Activated CD4-positive, alpha-beta T cell treated with anti-CD3 and anti-CD28 coated beads for 36 hours (primary cell): ENCODE measurements at regions not wholly inside any gene's neighbourhood (a gene's known extent, or its start where the extent isn't known, plus 50 kb on each side); places are given as distances from the start of the nearest gene placed in this dataset.

Experiments
- ATAC-seq: fragments of 200-7000 bp; cut with Tn5 transposase; one replicate; pipeline ENCODE4 v1.10.0; 2021; ENCODE audit warnings: mild to moderate bottlenecking, moderate library complexity
- CTCF ChIA-PET: fragments of 350-600 bp; sonication (Branson Sonifier 250); formaldehyde crosslinking; loops from one replicate; lab custom pipeline; 2021; ENCODE audit warnings: antibody characterized with exemption; lab: Charles Lee
- POLR2A ChIA-PET: fragments of 350-600 bp; sonication (Branson Sonifier 250); formaldehyde crosslinking; loops from one replicate; lab custom pipeline; 2021; ENCODE audit warnings: antibody characterized with exemption, inconsistent platforms; lab: Charles Lee
- DNase-seq: peaks from one replicate; pipeline ENCODE4 v3.0.0-alpha.2; 2020
- H3K27ac Mint-ChIP-seq: one replicate; pipeline ENCODE4 v1.8.0; 2021; ENCODE audit warnings: mixed read lengths
- H3K27me3 Mint-ChIP-seq: one replicate; pipeline ENCODE4 v1.8.0; 2021; ENCODE audit warnings: mixed read lengths
- H3K36me3 Mint-ChIP-seq: one replicate; pipeline ENCODE4 v1.8.0; 2021; ENCODE audit warnings: low read depth, mixed read lengths
- H3K4me1 Mint-ChIP-seq: one replicate; pipeline ENCODE4 v1.8.0; 2021; ENCODE audit warnings: mixed read lengths
- H3K4me3 Mint-ChIP-seq: one replicate; pipeline ENCODE4 v1.8.0; 2021; ENCODE audit warnings: mild to moderate bottlenecking, moderate library complexity, mixed read lengths
- H3K9me3 Mint-ChIP-seq: one replicate; pipeline ENCODE4 v1.8.0; 2021; ENCODE audit warnings: low read depth, mixed read lengths
- intact Hi-C, 2 experiments: fragments of 100-400 bp; cut with DNase I in 1 of 2; cut with micrococcal nuclease in 1 of 2; formaldehyde crosslinking; loops; one replicate each; pipeline versions ENCODE4 v1.14.2 to v1.15.1; 2022 to 2024; cut with DNase I, micrococcal nuclease

- Mint-ChIP-seq H3K27ac (no peak overlapping the region), H3K9me3 (peaks cover 4% of the 10 kb centered on the region), H3K4me1 (no peaks in the 10 kb centered on the region), H3K27me3 (no peaks in the 10 kb centered on the region), H3K4me3 (no peak overlapping the region), H3K36me3 (no peaks in the 10 kb centered on the region)
- POLR2A ChIA-PET: no interaction called here
- CTCF ChIA-PET: no interaction called here
- DNase-seq (no peak), ATAC-seq (no peak)
- intact Hi-C loops: no loop called here
Measured at GRCh38 chr2:123095219-123095835, 929.8 kb upstream of the CNTNAP5 start.

- no peak overlapping the region for H3K27ac Mint-ChIP-seq
- POLR2A ChIA-PET: no interaction called here
- CTCF ChIA-PET: no interaction called here
- ATAC-seq (no peak), DNase-seq (no peak)
- no peaks in the 10 kb centered on the region for H3K4me1 Mint-ChIP-seq
- H3K9me3 Mint-ChIP-seq: peaks cover 2% of the 10 kb centered on the region
- H3K4me3 Mint-ChIP-seq: no peak overlapping the region
- intact Hi-C loops: no loop called here
- no peaks in the 10 kb centered on the region for H3K27me3 Mint-ChIP-seq
- no peaks in the 10 kb centered on the region for H3K36me3 Mint-ChIP-seq
Measured at GRCh38 chr2:123098619-123099018, 926.5 kb upstream of the CNTNAP5 start.

GRCh38 chr2:123101434-123101833 lies 923.7 kb upstream of the CNTNAP5 start:
- intact Hi-C loops: no loop called here
- POLR2A ChIA-PET: no interaction called here
- no peak overlapping the region for H3K4me3 Mint-ChIP-seq
- no peak overlapping the region for H3K27ac Mint-ChIP-seq
- H3K36me3 Mint-ChIP-seq: no peaks in the 10 kb centered on the region
- CTCF ChIA-PET: no interaction called here
- ATAC-seq (no peak), DNase-seq (no peak)
- H3K27me3 Mint-ChIP-seq: no peaks in the 10 kb centered on the region
- no peaks in the 10 kb centered on the region for H3K4me1 Mint-ChIP-seq
- H3K9me3 Mint-ChIP-seq: peaks cover 2% of the 10 kb centered on the region

GRCh38 chr2:123103902-123104301 lies 921.2 kb upstream of the CNTNAP5 start:
- ChIA-PET POLR2A (no interaction called here), CTCF (no interaction called here)
- Mint-ChIP-seq H3K36me3 (no peaks in the 10 kb centered on the region), H3K9me3 (peaks cover 2% of the 10 kb centered on the region), H3K27ac (no peak overlapping the region), H3K4me3 (no peak overlapping the region), H3K4me1 (no peaks in the 10 kb centered on the region), H3K27me3 (no peaks in the 10 kb centered on the region)
- ATAC-seq: no peak
- DNase-seq: no peak
- intact Hi-C loops: no loop called here

- H3K27ac Mint-ChIP-seq: no peak overlapping the region
- no peaks in the 10 kb centered on the region for H3K4me1 Mint-ChIP-seq
- no peaks in the 10 kb centered on the region for H3K36me3 Mint-ChIP-seq
- DNase-seq (no peak), ATAC-seq (no peak)
- H3K4me3 Mint-ChIP-seq: no peak overlapping the region
- CTCF ChIA-PET: no interaction called here
- intact Hi-C loops: no loop called here
- no peaks in the 10 kb centered on the region for H3K27me3 Mint-ChIP-seq
- POLR2A ChIA-PET: no interaction called here
- H3K9me3 Mint-ChIP-seq: peaks cover 3% of the 10 kb centered on the region
Measured at GRCh38 chr2:123116595-123116994, 908.5 kb upstream of the CNTNAP5 start.

- no peaks in the 10 kb centered on the region for H3K36me3 Mint-ChIP-seq
- H3K4me3 Mint-ChIP-seq: no peak overlapping the region
- H3K4me1 Mint-ChIP-seq: no peaks in the 10 kb centered on the region
- H3K27ac Mint-ChIP-seq: no peak overlapping the region
- ATAC-seq (no peak), DNase-seq (no peak)
- CTCF ChIA-PET: no interaction called here
- intact Hi-C loops: no loop called here
- POLR2A ChIA-PET: no interaction called here
- peaks cover 10% of the 10 kb centered on the region for H3K9me3 Mint-ChIP-seq
- H3K27me3 Mint-ChIP-seq: no peaks in the 10 kb centered on the region
Measured at GRCh38 chr2:123127236-123127635, 897.9 kb upstream of the CNTNAP5 start.

GRCh38 chr2:123128951-123129350 lies 896.1 kb upstream of the CNTNAP5 start:
- H3K36me3 Mint-ChIP-seq: no peaks in the 10 kb centered on the region
- intact Hi-C loops: no loop called here
- POLR2A ChIA-PET: interaction anchor here (0.6 kb wide), 1 partner anchor 38 kb away, joined by 8 read pairs; no protein-coding TSS in a partner anchor

GRCh38 chr2:123136419-123136818 lies 888.7 kb upstream of the CNTNAP5 start:
- ChIA-PET CTCF (interaction anchor here (1.0 kb wide), 1 partner anchor 9 kb away, joined by 4 read pairs; no protein-coding TSS in a partner anchor), POLR2A (no interaction called here)
- Mint-ChIP-seq H3K27ac (no peak overlapping the region), H3K4me1 (no peaks in the 10 kb centered on the region), H3K4me3 (no peak overlapping the region), H3K9me3 (peaks cover 11% of the 10 kb centered on the region), H3K27me3 (no peaks in the 10 kb centered on the region), H3K36me3 (no peaks in the 10 kb centered on the region)
- intact Hi-C loops: no loop called here
- no peak for DNase-seq
- ATAC-seq: no peak

More at GRCh38 chr2:123128951-123129350, 896.1 kb upstream of the CNTNAP5 start:
- Mint-ChIP-seq H3K9me3 (peaks cover 11% of the 10 kb centered on the region), H3K4me3 (no peak overlapping the region), H3K4me1 (no peaks in the 10 kb centered on the region), H3K27ac (no peak overlapping the region), H3K27me3 (no peaks in the 10 kb centered on the region)
- DNase-seq: no peak
- CTCF ChIA-PET: no interaction called here
- ATAC-seq: no peak

- Mint-ChIP-seq H3K27me3 (no peaks in the 10 kb centered on the region), H3K36me3 (no peaks in the 10 kb centered on the region), H3K27ac (no peak overlapping the region), H3K4me1 (no peaks in the 10 kb centered on the region), H3K4me3 (no peak overlapping the region), H3K9me3 (peaks cover 13% of the 10 kb centered on the region)
- POLR2A ChIA-PET: no interaction called here
- no peak for ATAC-seq
- CTCF ChIA-PET: no interaction called here
- intact Hi-C loops: no loop called here
- DNase-seq: no peak
Measured at GRCh38 chr2:123144082-123144481, 881.0 kb upstream of the CNTNAP5 start.

- Mint-ChIP-seq H3K4me3 (no peak overlapping the region), H3K27me3 (no peaks in the 10 kb centered on the region), H3K36me3 (no peaks in the 10 kb centered on the region), H3K27ac (no peak overlapping the region), H3K4me1 (no peaks in the 10 kb centered on the region), H3K9me3 (peaks cover 7% of the 10 kb centered on the region)
- DNase-seq: no peak
- ATAC-seq: no peak
- intact Hi-C loops: no loop called here
- ChIA-PET POLR2A (no interaction called here), CTCF (no interaction called here)
Measured at GRCh38 chr2:123153041-123153440, 872.0 kb upstream of the CNTNAP5 start.

GRCh38 chr2:123154195-123154594 lies 870.9 kb upstream of the CNTNAP5 start:
- no peaks in the 10 kb centered on the region for H3K27me3 Mint-ChIP-seq
- ATAC-seq: no peak
- intact Hi-C loops: no loop called here
- DNase-seq: no peak
- H3K27ac Mint-ChIP-seq: no peak overlapping the region
- H3K4me3 Mint-ChIP-seq: no peak overlapping the region
- POLR2A ChIA-PET: no interaction called here
- CTCF ChIA-PET: no interaction called here
- no peaks in the 10 kb centered on the region for H3K4me1 Mint-ChIP-seq
- H3K9me3 Mint-ChIP-seq: peaks cover 7% of the 10 kb centered on the region
- no peaks in the 10 kb centered on the region for H3K36me3 Mint-ChIP-seq

GRCh38 chr2:123157016-123157415 lies 868.1 kb upstream of the CNTNAP5 start:
- H3K27me3 Mint-ChIP-seq: no peaks in the 10 kb centered on the region
- no peak overlapping the region for H3K4me3 Mint-ChIP-seq
- no peak overlapping the region for H3K27ac Mint-ChIP-seq
- ChIA-PET CTCF (no interaction called here), POLR2A (no interaction called here)
- no peaks in the 10 kb centered on the region for H3K4me1 Mint-ChIP-seq
- intact Hi-C loops: no loop called here
- DNase-seq (no peak), ATAC-seq (no peak)
- H3K9me3 Mint-ChIP-seq: peaks cover 7% of the 10 kb centered on the region
- no peaks in the 10 kb centered on the region for H3K36me3 Mint-ChIP-seq
